ENCODE measurements at regions not wholly inside any gene's neighbourhood (a gene's known extent, or its start where the extent isn't known, plus 50 kb on each side); places are given as distances from the start of the nearest gene placed in this dataset.

DNA sequence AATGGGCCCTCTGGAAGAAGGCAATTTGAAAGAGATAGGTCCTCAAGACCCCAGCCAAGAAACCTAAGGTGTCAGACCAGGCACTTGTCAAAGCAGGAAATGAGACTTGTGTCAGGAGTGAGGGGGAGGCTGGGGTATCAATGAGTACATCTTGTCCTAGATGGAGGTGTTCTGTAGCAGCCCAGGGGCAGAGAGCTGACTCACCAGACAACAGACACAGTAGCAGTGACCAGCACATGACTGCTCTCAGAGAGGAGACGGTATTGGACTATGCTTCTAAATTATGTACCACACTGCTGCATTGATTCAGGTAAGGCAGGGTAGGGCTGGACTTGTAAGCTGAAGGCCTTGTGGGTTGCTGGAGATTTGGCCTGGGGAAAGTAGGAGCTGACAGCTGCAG is 551.2 kb upstream of the KLF4 start:
- TF ChIP-seq POLR2A (IDR thresholded peaks at IDR 0.05; ENCODE audit: low read length), result no peak
- TF ChIP-seq GATA1 (IDR thresholded peaks at IDR 0.05; ENCODE audit: low read depth, low read length), result no peak

All from erythroblast (primary cell).